IPS DF 6.9 (cell line): ENCODE measurements at regions not wholly inside any gene's neighbourhood (a gene's known extent, or its start where the extent isn't known, plus 50 kb on each side); places are given as distances from the start of the nearest gene placed in this dataset.

Experiments
- DNase-seq: peaks from one replicate; pipeline ENCODE4 v3.0.0-alpha.2; 2013; ENCODE audit warnings: low read depth, low spot score
- H3K27ac ChIP-seq: one replicate; pipeline ENCODE4 v1.5.1; 2013; ENCODE audit warnings: low read length, control low read depth
- H3K27me3 ChIP-seq: 2 replicates; pipeline ENCODE4 v1.6.1; 2013; ENCODE audit warnings: mild to moderate bottlenecking, low read length; ENCODE audit not compliant: control insufficient read depth, insufficient read depth
- H3K36me3 ChIP-seq: 2 replicates; pipeline ENCODE4 v1.6.1; 2013; ENCODE audit warnings: low read length; ENCODE audit not compliant: control insufficient read depth, insufficient read depth
- H3K4me1 ChIP-seq: 2 replicates; pipeline ENCODE4 v1.6.1; 2013; ENCODE audit warnings: low read length; ENCODE audit not compliant: control insufficient read depth, insufficient read depth
- H3K4me3 ChIP-seq: 2 replicates; pipeline ENCODE4 v1.5.1; 2013; ENCODE audit warnings: mild to moderate bottlenecking, low read length
- H3K9me3 ChIP-seq: 2 replicates; pipeline ENCODE4 v1.6.1; 2013; ENCODE audit warnings: low read length, inconsistent platforms; ENCODE audit not compliant: control insufficient read depth, insufficient read depth
- WGBS: extraction: QIAGEN DNeasy Blood & Tissue Kit; methylation state at CpG from one replicate; pipeline ENCODE4 v1.1.7; 2013; ENCODE audit warnings: mixed read lengths, missing lambda C conversion rate; ENCODE audit not compliant: insufficient read length, insufficient coverage; 5-methylcytosine and 5-hydroxymethylcytosine counted together

DNA sequence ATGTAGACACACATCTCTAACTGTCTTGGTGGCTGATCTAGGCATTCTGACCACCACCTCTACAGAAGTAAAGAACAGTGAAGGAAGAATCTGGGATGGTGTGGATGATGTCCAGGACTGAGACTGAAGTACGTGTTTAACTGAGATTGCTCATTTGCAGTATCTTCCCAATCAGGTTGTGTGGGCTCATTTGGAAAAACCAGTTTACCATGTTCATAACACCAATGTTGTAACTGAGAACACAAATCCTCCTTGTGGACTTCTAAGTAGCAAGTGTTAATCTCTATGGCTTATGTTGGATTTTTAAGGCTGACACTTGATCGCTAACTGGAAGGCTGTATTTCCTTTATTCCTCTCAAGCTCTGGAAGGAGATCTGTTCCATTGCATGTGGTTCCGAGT, 144.7 kb downstream of the ZNF518B start:
- H3K9me3 ChIP-seq, result no peaks in the 10 kb centered on the region
- H3K4me3 ChIP-seq, result no peak overlapping the region
- no peaks in the 10 kb centered on the region for H3K36me3 ChIP-seq
- no CpG with 5 or more reads among the region's 3 CpGs for WGBS
- no peak for DNase-seq
- no peak overlapping the region for H3K27ac ChIP-seq
- H3K27me3 ChIP-seq, result no peaks in the 10 kb centered on the region
- no peaks in the 10 kb centered on the region for H3K4me1 ChIP-seq

DNA sequence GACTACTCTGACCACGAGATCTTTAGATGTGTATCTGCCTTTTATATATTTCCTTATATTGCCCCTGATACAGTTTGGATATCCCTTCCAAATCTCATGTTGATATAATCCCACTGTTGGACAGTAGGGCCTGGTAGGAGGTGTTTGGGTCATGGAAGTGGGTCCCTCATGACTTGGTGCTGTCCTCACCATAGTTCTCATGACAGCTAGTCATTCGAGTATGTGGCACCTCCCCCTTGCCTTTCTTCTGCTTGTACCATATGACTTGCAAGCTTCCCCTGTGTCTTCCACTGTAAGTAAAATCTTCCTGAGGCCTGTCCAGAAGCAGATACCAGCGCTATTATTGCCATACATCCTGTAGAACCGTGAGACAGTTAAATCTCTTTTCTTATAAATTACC, 145.3 kb downstream of the ZNF518B start:
- H3K27ac ChIP-seq, result no peak overlapping the region
- H3K36me3 ChIP-seq, result no peaks in the 10 kb centered on the region
- WGBS, result no CpG with 5 or more reads among the region's 4 CpGs
- H3K4me3 ChIP-seq, result no peak overlapping the region
- no peak for DNase-seq
- no peaks in the 10 kb centered on the region for H3K27me3 ChIP-seq
- H3K9me3 ChIP-seq, result no peaks in the 10 kb centered on the region
- H3K4me1 ChIP-seq, result no peaks in the 10 kb centered on the region

DNA sequence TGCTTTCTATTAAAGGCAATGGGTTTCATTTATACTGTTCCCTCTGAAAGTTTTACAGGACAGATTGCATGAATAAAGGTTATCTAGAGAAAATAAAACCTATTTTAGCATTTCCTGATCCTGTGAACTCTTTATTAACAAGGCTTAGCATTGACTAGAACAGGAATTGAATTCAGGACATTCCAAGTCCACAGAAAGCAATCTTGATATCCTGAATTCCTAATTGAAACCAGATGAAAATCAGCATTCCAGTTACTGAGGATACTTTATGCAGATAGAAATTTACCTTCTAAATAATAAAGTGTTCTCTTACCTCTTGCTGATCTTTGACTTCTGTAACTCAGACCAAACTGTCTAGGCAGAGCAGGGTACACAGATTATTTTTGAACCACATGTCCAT, 151.4 kb downstream of the ZNF518B start:
- no peaks in the 10 kb centered on the region for H3K9me3 ChIP-seq
- H3K36me3 ChIP-seq, result no peaks in the 10 kb centered on the region
- no peaks in the 10 kb centered on the region for H3K27me3 ChIP-seq
- H3K27ac ChIP-seq, result no peak overlapping the region
- no peaks in the 10 kb centered on the region for H3K4me1 ChIP-seq
- no peak overlapping the region for H3K4me3 ChIP-seq
- DNase-seq, result no peak

DNA sequence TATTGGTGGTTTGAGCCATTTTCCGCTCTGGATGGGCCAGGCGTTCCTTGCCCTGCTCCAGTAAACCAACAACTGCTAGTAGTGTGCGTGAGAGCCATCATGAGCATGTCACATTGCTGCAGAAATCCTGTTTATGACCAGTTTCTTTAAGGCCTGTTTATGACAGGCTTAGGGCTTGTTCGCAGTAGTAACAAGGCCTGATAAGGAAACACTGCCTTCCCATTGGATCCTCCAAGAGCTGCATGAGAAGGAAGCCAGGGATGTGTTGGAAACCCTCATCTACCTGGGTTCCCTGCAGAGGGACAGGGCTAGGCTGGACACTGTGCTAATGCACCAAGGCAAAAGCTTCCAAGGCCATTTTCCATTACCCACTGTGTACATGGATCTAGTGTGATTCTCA, 153.9 kb downstream of the ZNF518B start:
- Histone ChIP-seq H3K36me3 (no peaks in the 10 kb centered on the region), H3K27ac (no peak overlapping the region), H3K9me3 (no peaks in the 10 kb centered on the region), H3K4me3 (no peak overlapping the region), H3K27me3 (no peaks in the 10 kb centered on the region), H3K4me1 (0 out of 2 replicates have a peak, but pooled peaks cover 1% of the 10 kb centered on the region)
- DNase-seq, result no peak
- WGBS, result no CpG with 5 or more reads among the region's 4 CpGs

DNA sequence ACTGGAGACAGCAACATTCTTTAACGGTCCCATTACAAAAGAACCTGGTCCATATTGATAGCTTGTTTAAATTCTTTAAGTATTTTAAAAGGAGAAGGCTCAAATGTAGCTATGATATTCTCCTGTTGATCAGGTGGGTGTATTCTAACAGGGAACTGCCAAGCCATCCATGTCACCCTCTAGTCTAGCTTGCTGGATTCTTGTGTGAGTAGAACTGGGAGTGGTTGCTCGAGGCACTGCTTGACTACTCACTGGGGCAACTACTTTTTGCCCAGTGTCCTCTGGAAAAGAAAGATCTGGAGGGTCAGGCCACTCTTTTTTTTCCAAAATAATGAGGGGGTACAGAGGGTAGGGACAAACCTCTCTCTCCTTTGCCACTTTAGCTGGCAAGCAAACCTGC, 155.1 kb downstream of the ZNF518B start:
- WGBS, result no CpG with 5 or more reads among the region's 2 CpGs
- Histone ChIP-seq H3K27me3 (no peaks in the 10 kb centered on the region), H3K9me3 (no peaks in the 10 kb centered on the region)

DNA sequence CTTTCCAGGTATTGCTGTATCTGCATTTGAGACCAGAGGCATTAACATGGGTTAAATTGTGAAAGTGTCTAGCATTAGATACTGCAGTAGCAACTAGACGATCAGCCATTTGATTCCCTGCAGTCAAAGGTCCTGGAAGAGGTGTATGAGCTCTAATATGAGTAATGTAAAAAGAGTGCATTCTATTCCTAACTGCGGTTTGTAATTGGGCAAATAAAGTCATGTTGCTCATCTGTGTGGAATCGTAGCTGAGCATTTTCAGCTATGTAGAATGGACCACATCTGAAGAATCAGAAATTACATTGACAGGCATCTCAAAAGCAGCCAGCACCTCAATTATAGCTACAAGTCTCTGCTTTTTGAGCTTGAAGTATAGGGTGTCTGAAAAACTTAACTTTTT, 157.6 kb downstream of the ZNF518B start:
- WGBS, result no CpG with 5 or more reads among the region's 3 CpGs
- no peaks in the 10 kb centered on the region for H3K27me3 ChIP-seq
- H3K9me3 ChIP-seq, result no peaks in the 10 kb centered on the region
- H3K4me1 ChIP-seq, result peaks cover 3% of the 10 kb centered on the region; the same call in 1 of the 2 replicates
- no peak overlapping the region for H3K4me3 ChIP-seq
- no peak overlapping the region for H3K27ac ChIP-seq
- no peak for DNase-seq
- H3K36me3 ChIP-seq, result no peaks in the 10 kb centered on the region

More for the DNA sequence above, 155.1 kb downstream of the ZNF518B start:
- Histone ChIP-seq H3K4me1 (0 out of 2 replicates have a peak, but pooled peaks cover 1% of the 10 kb centered on the region), H3K27ac (no peak overlapping the region), H3K36me3 (no peaks in the 10 kb centered on the region), H3K4me3 (no peak overlapping the region)
- DNase-seq, result no peak

DNA sequence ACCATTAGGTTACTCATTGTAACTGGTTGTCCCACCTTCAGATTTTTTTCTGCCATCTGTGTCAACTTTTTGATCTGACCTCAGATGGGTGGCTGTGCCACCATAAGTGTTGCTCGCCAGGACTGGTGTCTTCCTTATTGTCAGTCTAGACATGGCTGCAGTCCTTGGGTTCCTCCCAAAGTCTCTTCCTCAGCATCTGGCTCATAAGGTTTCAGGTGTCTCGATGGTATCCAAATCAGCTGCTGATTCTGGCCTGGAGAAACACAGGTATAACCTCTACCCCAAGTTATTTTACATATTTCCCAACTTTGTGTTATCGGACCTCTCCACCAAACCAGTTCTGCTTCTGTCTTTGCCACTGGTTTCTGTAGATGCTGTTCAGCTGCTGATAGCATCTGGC, 158.5 kb downstream of the ZNF518B start:
- no CpG with 5 or more reads among the region's 3 CpGs for WGBS
- H3K9me3 ChIP-seq, result no peaks in the 10 kb centered on the region
- no peaks in the 10 kb centered on the region for H3K36me3 ChIP-seq

DNA sequence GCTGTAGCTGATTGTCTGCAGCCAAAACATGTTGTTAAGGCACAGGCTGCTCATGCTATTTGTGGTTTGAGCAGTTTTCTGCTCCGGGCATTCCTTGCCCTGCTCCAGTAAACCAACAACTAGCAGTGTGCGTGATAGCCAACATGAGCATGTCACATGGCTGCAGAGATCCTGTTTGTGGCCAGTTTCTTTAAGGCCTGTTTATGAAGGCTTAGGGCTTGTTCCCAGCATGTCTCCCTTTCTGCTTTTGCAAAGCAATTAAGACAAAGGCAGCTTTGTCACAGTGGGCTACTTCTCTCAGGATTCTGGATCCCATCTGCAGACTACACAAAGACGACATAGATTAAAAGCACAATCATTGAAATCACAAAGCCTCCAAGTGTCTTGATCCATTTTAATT, 160.5 kb downstream of the ZNF518B start:
- Histone ChIP-seq H3K4me3 (no peak overlapping the region), H3K27ac (no peak overlapping the region), H3K27me3 (no peaks in the 10 kb centered on the region), H3K4me1 (peaks cover 3% of the 10 kb centered on the region; the same call in 1 of the 2 replicates), H3K9me3 (no peaks in the 10 kb centered on the region), H3K36me3 (no peaks in the 10 kb centered on the region)
- no peak for DNase-seq
- WGBS, result no CpG with 5 or more reads among the region's 3 CpGs

More for the DNA sequence above, 158.5 kb downstream of the ZNF518B start:
- no peak for DNase-seq
- Histone ChIP-seq H3K4me3 (no peak overlapping the region), H3K27ac (no peak overlapping the region), H3K4me1 (peaks cover 3% of the 10 kb centered on the region; the same call in 1 of the 2 replicates), H3K27me3 (no peaks in the 10 kb centered on the region)

DNA sequence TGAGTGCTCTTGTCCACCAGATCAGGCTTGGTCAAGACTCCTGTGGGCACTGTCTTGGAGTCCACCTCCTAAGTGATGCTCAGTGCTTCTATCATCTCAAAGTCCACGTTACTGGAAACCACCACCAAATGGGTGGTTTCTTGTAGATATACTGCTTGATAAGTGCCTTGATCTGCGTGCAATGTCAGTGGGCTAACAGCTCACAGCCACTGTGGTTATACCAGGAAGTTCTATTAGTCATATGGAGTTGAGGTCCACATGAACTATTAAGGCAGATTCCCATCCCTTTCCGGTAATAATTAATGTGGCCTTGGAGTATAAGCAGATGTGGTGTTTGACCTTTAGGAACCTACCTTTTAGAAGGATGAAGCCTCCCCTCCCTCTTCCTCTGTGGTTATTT, 161.9 kb downstream of the ZNF518B start:
- H3K9me3 ChIP-seq, result no peaks in the 10 kb centered on the region
- no peaks in the 10 kb centered on the region for H3K27me3 ChIP-seq
- peaks cover 3% of the 10 kb centered on the region; the same call in 1 of the 2 replicates for H3K4me1 ChIP-seq
- WGBS, result no CpG with 5 or more reads among the region's 3 CpGs
- no peak for DNase-seq
- H3K4me3 ChIP-seq, result no peak overlapping the region
- no peaks in the 10 kb centered on the region for H3K36me3 ChIP-seq
- no peak overlapping the region for H3K27ac ChIP-seq

DNA sequence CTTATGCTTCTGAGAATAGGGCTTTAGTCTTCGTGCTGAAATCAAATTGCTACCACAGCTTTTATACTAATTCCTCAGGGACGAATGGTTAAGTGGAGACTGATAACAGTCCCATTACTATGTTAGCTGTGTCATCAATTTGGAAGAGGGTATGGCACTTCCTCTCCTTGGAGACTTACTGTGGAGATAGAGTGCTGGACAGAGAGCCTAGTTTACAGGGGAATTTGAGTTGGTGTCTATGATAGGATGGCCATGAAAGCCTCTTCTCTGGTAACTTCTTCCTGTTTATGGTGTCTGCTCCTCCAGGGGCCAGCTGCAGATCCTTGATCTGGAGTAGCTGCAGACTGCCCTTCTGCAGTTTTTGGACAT, 167.7 kb downstream of the ZNF518B start:
- Histone ChIP-seq H3K27ac (no peak overlapping the region), H3K4me3 (no peak overlapping the region), H3K27me3 (no peaks in the 10 kb centered on the region), H3K36me3 (no peaks in the 10 kb centered on the region), H3K9me3 (no peaks in the 10 kb centered on the region), H3K4me1 (no peaks in the 10 kb centered on the region)
- no peak for DNase-seq
- no CpG with 5 or more reads among the region's 2 CpGs for WGBS

DNA sequence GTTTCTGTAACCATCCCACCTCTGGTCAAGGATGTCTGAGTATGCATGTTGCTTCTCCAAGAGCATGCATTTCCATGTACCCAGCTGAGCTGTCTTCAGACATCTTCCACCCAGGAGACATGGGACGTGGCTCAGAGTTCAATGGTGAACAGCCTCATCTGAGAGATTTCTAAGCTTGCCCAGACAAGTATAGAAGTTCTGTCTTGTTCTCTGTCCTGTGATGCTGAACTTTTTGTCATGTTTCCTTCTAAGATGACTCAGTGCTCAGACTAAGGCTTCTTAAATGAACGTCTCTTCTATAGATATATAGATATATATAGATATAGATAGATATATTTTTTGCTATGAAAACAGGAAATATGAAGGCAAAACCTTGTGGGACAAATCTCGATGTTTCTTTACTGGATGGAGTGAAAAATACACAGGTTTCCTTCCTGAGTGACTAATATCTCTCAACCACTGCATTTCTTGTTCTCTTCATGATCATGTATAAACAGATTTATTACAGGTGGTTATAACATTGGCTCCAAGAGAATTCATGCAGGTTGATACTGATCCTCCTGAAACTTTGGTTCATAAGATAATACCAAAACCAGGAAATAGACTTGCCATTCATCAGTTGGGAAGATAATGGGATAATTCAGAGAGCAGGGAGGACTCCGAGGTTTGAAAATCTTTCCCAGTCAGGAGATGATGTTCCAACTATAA, 168.2 kb downstream of the ZNF518B start:
- DNase-seq, result no peak
- WGBS, result no CpG with 5 or more reads among the region's 4 CpGs
- no peaks in the 10 kb centered on the region for H3K9me3 ChIP-seq
- no peak overlapping the region for H3K27ac ChIP-seq
- no peaks in the 10 kb centered on the region for H3K36me3 ChIP-seq
- H3K4me1 ChIP-seq, result no peaks in the 10 kb centered on the region
- no peak overlapping the region for H3K4me3 ChIP-seq
- no peaks in the 10 kb centered on the region for H3K27me3 ChIP-seq
